Hepatocyte (in vitro differentiated cells): ENCODE measurements at regions not wholly inside any gene's neighbourhood (a gene's known extent, or its start where the extent isn't known, plus 50 kb on each side); places are given as distances from the start of the nearest gene placed in this dataset.

Source experiments
- DNase-seq: peaks from one replicate; pipeline ENCODE4 v3.0.0-alpha.2; 2016; ENCODE audit warnings: low spot score
- H2AFZ ChIP-seq: fragments of 200-600 bp; sonication (generic); 2 replicates; pipeline ENCODE4 v1.6.0; 2016; ENCODE audit warnings: antibody characterized with exemption, mild to moderate bottlenecking
- H3K27ac ChIP-seq: fragments of 200-600 bp; sonication (generic); 2 replicates; pipeline ENCODE4 v1.5.1; 2016; ENCODE audit warnings: mild to moderate bottlenecking
- H3K27me3 ChIP-seq: fragments of 200-600 bp; sonication (generic); 2 replicates; pipeline ENCODE4 v1.6.1; 2016
- H3K36me3 ChIP-seq: fragments of 200-600 bp; sonication (generic); replicated peaks from 2 replicates; pipeline ENCODE4 v1.5.1; 2016; ENCODE audit warnings: low read depth; ENCODE audit not compliant: insufficient read depth
- H3K4me1 ChIP-seq: fragments of 200-600 bp; sonication (generic); 2 replicates; pipeline ENCODE4 v1.5.1; 2016; ENCODE audit warnings: mild to moderate bottlenecking, moderate library complexity; ENCODE audit not compliant: insufficient read depth
- H3K4me2 ChIP-seq: fragments of 200-600 bp; sonication (generic); 2 replicates; pipeline ENCODE4 v1.6.0; 2016
- H3K4me3 ChIP-seq: fragments of 200-600 bp; sonication (generic); 2 replicates; pipeline ENCODE4 v1.5.1; 2016; ENCODE audit warnings: mild to moderate bottlenecking
- H3K79me2 ChIP-seq: fragments of 200-600 bp; sonication (generic); 2 replicates; pipeline ENCODE4 v1.6.0; 2017; ENCODE audit warnings: mild to moderate bottlenecking
- H3K9me2 ChIP-seq: fragments of 200-600 bp; sonication (generic); replicated peaks from 2 replicates; pipeline ENCODE4 v1.6.0; 2017; ENCODE audit warnings: mild to moderate bottlenecking; ENCODE audit not compliant: insufficient read depth
- H3K9me3 ChIP-seq: fragments of 200-600 bp; sonication (generic); 2 replicates; pipeline ENCODE4 v1.5.1; 2016; ENCODE audit warnings: low read depth, mild to moderate bottlenecking
- H4K20me1 ChIP-seq: fragments of 200-600 bp; sonication (generic); 2 replicates; pipeline ENCODE4 v1.6.0; 2016; ENCODE audit warnings: mild to moderate bottlenecking; ENCODE audit not compliant: insufficient read depth, poor library complexity, severe bottlenecking
- EZH2 ChIP-seq: fragments of 200-600 bp; sonication (generic); IDR thresholded peaks from 2 replicates; pipeline ENCODE4 v1.6.1; 2016; ENCODE audit warnings: antibody characterized with exemption, mild to moderate bottlenecking, borderline replicate concordance
- EZH2phosphoT487 ChIP-seq: fragments of 200-600 bp; sonication (generic); IDR thresholded peaks from one replicate; pipeline ENCODE4 v1.6.1; 2018; ENCODE audit warnings: antibody characterized with exemption, mild to moderate bottlenecking, low read depth, moderate library complexity; ENCODE audit not compliant: unreplicated experiment, severe bottlenecking
- WGBS: methylation state at CpG from one replicate; pipeline ENCODE4 v1.1.6; 2016; ENCODE audit warnings: low lambda C conversion rate; ENCODE audit errors: missing lambda C conversion rate; 5-methylcytosine and 5-hydroxymethylcytosine counted together
- TF ChIP-seq, protein P1 (sequence below): fragments of 200-600 bp; sonication (generic); IDR thresholded peaks from 2 replicates; pipeline ENCODE4 v1.5.1; 2016; ENCODE audit warnings: antibody characterized with exemption, mild to moderate bottlenecking; ENCODE audit not compliant: poor library complexity

DNA sequence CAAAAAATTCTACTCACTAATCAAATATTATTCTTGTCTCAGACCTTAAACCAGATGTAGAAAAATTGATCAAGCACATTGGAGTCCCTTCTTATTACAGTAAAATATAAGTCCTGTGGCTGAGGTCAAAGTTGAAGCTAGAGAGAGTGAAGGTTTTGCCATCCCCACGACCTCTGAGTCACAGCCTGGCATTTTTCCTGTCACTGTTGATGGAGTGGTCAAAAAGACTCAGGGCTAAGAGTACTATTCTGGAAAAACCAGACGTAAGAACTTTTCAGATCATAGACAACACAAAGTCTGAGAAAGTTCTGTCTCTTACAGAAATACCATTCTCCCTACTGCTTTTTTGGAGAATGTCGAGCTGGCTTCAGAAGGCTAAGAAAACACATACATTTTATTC is 323.7 kb upstream of the ANKRD30A start:
- Histone ChIP-seq H3K27ac (no peak overlapping the region), H3K9me3 (no peaks in the 10 kb centered on the region), H3K27me3 (no peaks in the 10 kb centered on the region), H3K4me2 (no peak overlapping the region), H3K36me3 (no peaks in the 10 kb centered on the region), H4K20me1 (no peaks in the 10 kb centered on the region), H3K79me2 (no peaks in the 10 kb centered on the region), H3K9me2 (no peaks in the 10 kb centered on the region), H3K4me1 (peaks cover 12% of the 10 kb centered on the region), H3K4me3 (no peak overlapping the region), H2AFZ (no peak overlapping the region)
- no peak for TF ChIP-seq EZH2phosphoT487
- 55% methylated on average over 3 of the region's 3 CpGs for WGBS
- DNase-seq: no peak

DNA sequence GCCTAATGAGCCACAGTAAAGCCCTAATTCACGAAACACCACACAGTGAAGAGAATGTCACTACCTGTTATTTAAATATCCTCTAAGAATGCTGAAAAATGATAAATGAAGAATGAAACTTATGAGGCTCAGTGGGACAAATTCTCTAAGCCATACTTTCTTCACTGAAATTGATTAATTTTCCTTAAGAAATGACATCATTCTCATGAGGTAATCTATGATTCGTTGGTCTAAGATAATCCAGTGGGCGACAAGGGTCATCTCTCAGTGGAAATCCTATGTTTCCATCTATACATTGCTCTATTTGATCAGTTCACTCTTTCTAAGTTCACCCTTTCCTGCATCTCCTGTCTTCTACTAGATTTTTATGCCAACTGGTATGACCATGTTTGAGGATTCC is 330.4 kb upstream of the ANKRD30A start:
- no peaks in the 10 kb centered on the region for H3K79me2 ChIP-seq
- no peaks in the 10 kb centered on the region for H4K20me1 ChIP-seq
- H3K4me3 ChIP-seq: no peak overlapping the region
- H3K4me1 ChIP-seq: no peaks in the 10 kb centered on the region
- H3K9me3 ChIP-seq: no peaks in the 10 kb centered on the region
- TF ChIP-seq, protein P1, sequence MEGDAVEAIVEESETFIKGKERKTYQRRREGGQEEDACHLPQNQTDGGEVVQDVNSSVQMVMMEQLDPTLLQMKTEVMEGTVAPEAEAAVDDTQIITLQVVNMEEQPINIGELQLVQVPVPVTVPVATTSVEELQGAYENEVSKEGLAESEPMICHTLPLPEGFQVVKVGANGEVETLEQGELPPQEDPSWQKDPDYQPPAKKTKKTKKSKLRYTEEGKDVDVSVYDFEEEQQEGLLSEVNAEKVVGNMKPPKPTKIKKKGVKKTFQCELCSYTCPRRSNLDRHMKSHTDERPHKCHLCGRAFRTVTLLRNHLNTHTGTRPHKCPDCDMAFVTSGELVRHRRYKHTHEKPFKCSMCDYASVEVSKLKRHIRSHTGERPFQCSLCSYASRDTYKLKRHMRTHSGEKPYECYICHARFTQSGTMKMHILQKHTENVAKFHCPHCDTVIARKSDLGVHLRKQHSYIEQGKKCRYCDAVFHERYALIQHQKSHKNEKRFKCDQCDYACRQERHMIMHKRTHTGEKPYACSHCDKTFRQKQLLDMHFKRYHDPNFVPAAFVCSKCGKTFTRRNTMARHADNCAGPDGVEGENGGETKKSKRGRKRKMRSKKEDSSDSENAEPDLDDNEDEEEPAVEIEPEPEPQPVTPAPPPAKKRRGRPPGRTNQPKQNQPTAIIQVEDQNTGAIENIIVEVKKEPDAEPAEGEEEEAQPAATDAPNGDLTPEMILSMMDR: no peak
- no peak for TF ChIP-seq EZH2phosphoT487
- TF ChIP-seq EZH2: no peak
- 70% methylated on average over 3 of the region's 3 CpGs for WGBS
- no peak overlapping the region for H3K4me2 ChIP-seq
- no peaks in the 10 kb centered on the region for H3K36me3 ChIP-seq
- no peak overlapping the region for H2AFZ ChIP-seq
- no peak for DNase-seq
- no peaks in the 10 kb centered on the region for H3K9me2 ChIP-seq
- no peak overlapping the region for H3K27ac ChIP-seq
- no peaks in the 10 kb centered on the region for H3K27me3 ChIP-seq

DNA sequence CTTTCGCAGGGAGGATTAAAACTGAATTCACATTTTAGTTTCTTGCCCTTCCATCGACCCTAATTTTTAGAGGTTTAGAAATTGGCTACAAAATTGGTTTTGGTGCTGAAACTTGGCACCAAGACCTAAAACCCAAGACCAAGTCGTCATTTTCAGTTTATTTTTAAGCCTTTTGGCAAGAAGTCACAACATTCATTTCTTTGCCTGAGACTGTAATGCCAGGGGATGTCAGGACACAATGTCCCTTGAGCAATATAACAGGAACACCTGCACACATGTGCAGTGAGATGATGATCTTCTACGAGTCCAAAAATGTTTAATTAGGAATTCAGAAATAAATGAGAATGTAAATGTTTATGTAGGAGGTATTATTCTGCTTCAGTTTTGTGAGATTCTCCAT is 335.4 kb upstream of the ANKRD30A start:
- Histone ChIP-seq H4K20me1 (no peaks in the 10 kb centered on the region), H3K27me3 (no peaks in the 10 kb centered on the region), H3K4me3 (no peak overlapping the region), H3K36me3 (no peaks in the 10 kb centered on the region), H3K27ac (no peak overlapping the region), H3K9me3 (no peaks in the 10 kb centered on the region), H3K79me2 (no peaks in the 10 kb centered on the region), H2AFZ (no peak overlapping the region), H3K4me2 (no peak overlapping the region), H3K4me1 (no peaks in the 10 kb centered on the region), H3K9me2 (no peaks in the 10 kb centered on the region)
- WGBS: 72% methylated on average over 4 of the region's 4 CpGs
- no peak for DNase-seq
- TF ChIP-seq, protein P1: no peak
- TF ChIP-seq EZH2phosphoT487 (no peak), EZH2 (no peak)

DNA sequence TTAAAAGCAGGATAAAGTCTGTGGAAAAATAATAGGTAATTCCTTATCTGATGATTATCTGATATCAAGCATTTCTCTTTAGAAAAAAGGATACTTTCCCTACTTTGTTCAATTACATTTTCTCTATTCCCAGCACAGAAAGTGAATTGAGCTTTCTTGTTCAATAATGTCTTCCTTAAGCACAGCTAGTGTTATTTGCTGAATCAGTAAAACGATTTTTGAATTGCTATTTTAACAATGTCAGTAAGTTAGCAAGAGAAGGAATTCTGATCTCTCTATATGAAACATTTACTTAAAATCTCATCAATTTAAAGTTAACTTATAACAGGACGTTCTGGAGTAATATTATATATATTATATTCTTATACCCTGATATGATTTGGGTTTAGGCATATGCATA is 337.2 kb upstream of the ANKRD30A start:
- no peaks in the 10 kb centered on the region for H3K79me2 ChIP-seq
- no peaks in the 10 kb centered on the region for H4K20me1 ChIP-seq
- H3K9me3 ChIP-seq: no peaks in the 10 kb centered on the region
- DNase-seq: no peak
- WGBS: 67% methylated on average over 2 of the region's 2 CpGs
- no peak for TF ChIP-seq EZH2phosphoT487
- TF ChIP-seq EZH2: no peak
- TF ChIP-seq, protein P1: no peak
- H3K36me3 ChIP-seq: no peaks in the 10 kb centered on the region
- no peak overlapping the region for H2AFZ ChIP-seq
- no peaks in the 10 kb centered on the region for H3K4me1 ChIP-seq
- no peaks in the 10 kb centered on the region for H3K27me3 ChIP-seq
- no peak overlapping the region for H3K4me3 ChIP-seq
- no peaks in the 10 kb centered on the region for H3K9me2 ChIP-seq
- H3K27ac ChIP-seq: no peak overlapping the region
- H3K4me2 ChIP-seq: no peak overlapping the region
